Naive B cell (primary cell): ENCODE measurements at regions not wholly inside any gene's neighbourhood (a gene's known extent, or its start where the extent isn't known, plus 50 kb on each side); places are given as distances from the start of the nearest gene placed in this dataset.

ENCODE experiments used
- ATAC-seq, 2 donors: fragments of 150-1000 bp; cut with Tn5 transposase; 2 replicates each; pipeline ENCODE4 v1.10.0; 2021; ENCODE audit warnings: low read depth in 2 of 2, mild to moderate bottlenecking in 2 of 2, moderate library complexity in 2 of 2
- DNase-seq: peaks from one replicate; pipeline ENCODE4 v3.0.0; 2022
- H3K27ac Mint-ChIP-seq, 6 donors: one replicate each; pipeline ENCODE4 v1.8.0; 2020 to 2022; ENCODE audit warnings: mild to moderate bottlenecking in 6 of 6, mixed read lengths in 6 of 6, moderate library complexity in 5 of 6, inconsistent platforms in 2 of 6
- H3K27me3 Mint-ChIP-seq, 3 donors: one replicate each; pipeline ENCODE4 v1.8.0; 2021 to 2022; ENCODE audit warnings: mixed read lengths in 3 of 3, mild to moderate bottlenecking in 1 of 3
- H3K36me3 Mint-ChIP-seq, 2 donors: one replicate each; pipeline ENCODE4 v1.8.0; 2020 to 2022; ENCODE audit warnings: mixed read lengths in 2 of 2, inconsistent platforms in 1 of 2, mild to moderate bottlenecking in 1 of 2
- H3K4me1 Mint-ChIP-seq, 3 donors: one replicate each; pipeline ENCODE4 v1.8.0; 2020 to 2022; ENCODE audit warnings: mixed read lengths in 3 of 3, inconsistent platforms in 1 of 3, mild to moderate bottlenecking in 1 of 3, moderate library complexity in 1 of 3
- H3K4me3 Mint-ChIP-seq, 8 donors: one replicate each; pipeline ENCODE4 v1.8.0; 2020 to 2022; ENCODE audit warnings: mild to moderate bottlenecking in 8 of 8, mixed read lengths in 8 of 8, moderate library complexity in 8 of 8, inconsistent platforms in 2 of 8
- H3K9me3 Mint-ChIP-seq, 7 donors: one replicate each; pipeline ENCODE4 v1.8.0; 2020 to 2022; ENCODE audit warnings: mixed read lengths in 7 of 7, mild to moderate bottlenecking in 5 of 7, inconsistent platforms in 2 of 7, moderate library complexity in 1 of 7

- Mint-ChIP-seq H3K36me3 (no peaks in the 10 kb centered on the region), H3K9me3 (peaks cover 0 to 6% (median 0%) of the 10 kb centered on the region in 7 donors), H3K27me3 (no peaks in the 10 kb centered on the region), H3K4me3 (no peak overlapping the region), H3K27ac (no peak overlapping the region), H3K4me1 (no peaks in the 10 kb centered on the region)
- ATAC-seq: no peak
- no peak for DNase-seq
Observed at GRCh38 chr1:70659891-70660290, 248.8 kb downstream of the CTH start.

GRCh38 chr1:70666381-70667140, 255.5 kb downstream of the CTH start:
- Mint-ChIP-seq H3K27me3 (no peaks in the 10 kb centered on the region), H3K27ac (no peak overlapping the region), H3K9me3 (peaks cover 0 to 2% (median 0%) of the 10 kb centered on the region in 7 donors), H3K36me3 (no peaks in the 10 kb centered on the region), H3K4me3 (no peak overlapping the region), H3K4me1 (no peaks in the 10 kb centered on the region)
- ATAC-seq (no peak), DNase-seq (no peak)

- H3K27ac Mint-ChIP-seq: no peak overlapping the region
- DNase-seq (no peak), ATAC-seq (no peak)
- no peaks in the 10 kb centered on the region for H3K4me1 Mint-ChIP-seq
- H3K36me3 Mint-ChIP-seq: no peaks in the 10 kb centered on the region
- no peak overlapping the region for H3K4me3 Mint-ChIP-seq
- peaks cover 0 to 2% (median 0%) of the 10 kb centered on the region in 7 donors for H3K9me3 Mint-ChIP-seq
- H3K27me3 Mint-ChIP-seq: no peaks in the 10 kb centered on the region
Observed at GRCh38 chr1:70667494-70668170, 256.6 kb downstream of the CTH start.

- H3K27me3 Mint-ChIP-seq: peaks cover 0 to 6% (median 0%) of the 10 kb centered on the region in 3 donors
Observed at GRCh38 chr1:70671006-70671405, 259.9 kb downstream of the CTH start.

GRCh38 chr1:70672442-70672888, 261.4 kb downstream of the CTH start:
- Mint-ChIP-seq H3K27me3 (peaks cover 0 to 6% (median 0%) of the 10 kb centered on the region in 3 donors), H3K36me3 (no peaks in the 10 kb centered on the region), H3K9me3 (peaks cover 0 to 2% (median 0%) of the 10 kb centered on the region in 7 donors), H3K4me1 (peaks cover 7 to 13% (median 10%) of the 10 kb centered on the region in 3 donors), H3K27ac (no peak overlapping the region), H3K4me3 (no peak overlapping the region)
- no peak for ATAC-seq
- DNase-seq: no peak

More at GRCh38 chr1:70671006-70671405, 259.9 kb downstream of the CTH start:
- Mint-ChIP-seq H3K4me3 (no peak overlapping the region), H3K9me3 (peaks cover 0 to 2% (median 0%) of the 10 kb centered on the region in 7 donors), H3K4me1 (peaks cover 7 to 13% (median 9%) of the 10 kb centered on the region in 3 donors), H3K36me3 (no peaks in the 10 kb centered on the region), H3K27ac (no peak overlapping the region)
- ATAC-seq (no peak), DNase-seq (no peak)

GRCh38 chr1:70674941-70675685, 264.0 kb downstream of the CTH start:
- Mint-ChIP-seq H3K36me3 (no peaks in the 10 kb centered on the region), H3K4me3 (peak overlapping the region in 2 of 8 donors; percentile 12 to 79)
- no peak for ATAC-seq

GRCh38 chr1:70675737-70676156, 264.7 kb downstream of the CTH start:
- ATAC-seq (peak; percentile 25 to 28), DNase-seq (no peak)
- no peaks in the 10 kb centered on the region for H3K36me3 Mint-ChIP-seq
- peaks cover 7 to 13% (median 10%) of the 10 kb centered on the region in 3 donors for H3K4me1 Mint-ChIP-seq
- peak overlapping the region in 2 of 6 donors; percentile 77 to 88 for H3K27ac Mint-ChIP-seq
- peaks cover 0 to 6% (median 0%) of the 10 kb centered on the region in 3 donors for H3K27me3 Mint-ChIP-seq
- no peaks in the 10 kb centered on the region for H3K9me3 Mint-ChIP-seq
- peak overlapping the region in 2 of 8 donors; percentile 12 to 79 for H3K4me3 Mint-ChIP-seq

More at GRCh38 chr1:70674941-70675685, 264.0 kb downstream of the CTH start:
- DNase-seq: no peak
- H3K27me3 Mint-ChIP-seq: peaks cover 0 to 6% (median 0%) of the 10 kb centered on the region in 3 donors
- H3K9me3 Mint-ChIP-seq: no peaks in the 10 kb centered on the region
- H3K27ac Mint-ChIP-seq: no peak overlapping the region
- H3K4me1 Mint-ChIP-seq: peaks cover 7 to 13% (median 10%) of the 10 kb centered on the region in 3 donors

- Mint-ChIP-seq H3K27me3 (peaks cover 7 to 20% (median 10%) of the 10 kb centered on the region in 3 donors), H3K36me3 (no peaks in the 10 kb centered on the region), H3K27ac (peak overlapping the region in 1 of 6 donors; percentile 48), H3K9me3 (peaks cover 0 to 4% (median 0%) of the 10 kb centered on the region in 7 donors), H3K4me1 (no peaks in the 10 kb centered on the region), H3K4me3 (no peak overlapping the region)
- no peak for DNase-seq
- ATAC-seq: peak; percentile 35 to 41
Observed at GRCh38 chr1:70685300-70686286, 274.5 kb downstream of the CTH start.

GRCh38 chr1:70688580-70688979, 277.5 kb downstream of the CTH start:
- Mint-ChIP-seq H3K36me3 (no peaks in the 10 kb centered on the region), H3K4me1 (no peaks in the 10 kb centered on the region), H3K9me3 (no peaks in the 10 kb centered on the region), H3K27me3 (peaks cover 14 to 30% (median 15%) of the 10 kb centered on the region in 3 donors), H3K27ac (no peak overlapping the region), H3K4me3 (no peak overlapping the region)
- DNase-seq: no peak
- ATAC-seq: no peak

- peaks cover 6 to 10% (median 8%) of the 10 kb centered on the region in 3 donors for H3K27me3 Mint-ChIP-seq
- H3K36me3 Mint-ChIP-seq: no peaks in the 10 kb centered on the region
- H3K4me1 Mint-ChIP-seq: no peaks in the 10 kb centered on the region
Observed at GRCh38 chr1:70706381-70707037, 295.4 kb downstream of the CTH start.

GRCh38 chr1:70707214-70707613, 296.1 kb downstream of the CTH start:
- H3K9me3 Mint-ChIP-seq: peaks cover 0 to 35% (median 7%) of the 10 kb centered on the region in 7 donors
- no peaks in the 10 kb centered on the region for H3K4me1 Mint-ChIP-seq
- H3K36me3 Mint-ChIP-seq: no peaks in the 10 kb centered on the region
- H3K27ac Mint-ChIP-seq: no peak overlapping the region
- DNase-seq (no peak), ATAC-seq (no peak)
- peaks cover 6 to 10% (median 8%) of the 10 kb centered on the region in 3 donors for H3K27me3 Mint-ChIP-seq
- H3K4me3 Mint-ChIP-seq: no peak overlapping the region

More at GRCh38 chr1:70706381-70707037, 295.4 kb downstream of the CTH start:
- DNase-seq (no peak), ATAC-seq (no peak)
- Mint-ChIP-seq H3K9me3 (peaks cover 0 to 35% (median 7%) of the 10 kb centered on the region in 7 donors), H3K27ac (no peak overlapping the region), H3K4me3 (no peak overlapping the region)

- ATAC-seq: no peak
- Mint-ChIP-seq H3K4me3 (no peak overlapping the region), H3K36me3 (no peaks in the 10 kb centered on the region), H3K27me3 (no peaks in the 10 kb centered on the region), H3K4me1 (no peaks in the 10 kb centered on the region), H3K9me3 (peaks cover 0 to 12% (median 3%) of the 10 kb centered on the region in 7 donors), H3K27ac (no peak overlapping the region)
- no peak for DNase-seq
Observed at GRCh38 chr1:70714149-70714548, 303.1 kb downstream of the CTH start.
